ENCODE measurements at regions not wholly inside any gene's neighbourhood (a gene's known extent, or its start where the extent isn't known, plus 50 kb on each side); places are given as distances from the start of the nearest gene placed in this dataset.

DNA sequence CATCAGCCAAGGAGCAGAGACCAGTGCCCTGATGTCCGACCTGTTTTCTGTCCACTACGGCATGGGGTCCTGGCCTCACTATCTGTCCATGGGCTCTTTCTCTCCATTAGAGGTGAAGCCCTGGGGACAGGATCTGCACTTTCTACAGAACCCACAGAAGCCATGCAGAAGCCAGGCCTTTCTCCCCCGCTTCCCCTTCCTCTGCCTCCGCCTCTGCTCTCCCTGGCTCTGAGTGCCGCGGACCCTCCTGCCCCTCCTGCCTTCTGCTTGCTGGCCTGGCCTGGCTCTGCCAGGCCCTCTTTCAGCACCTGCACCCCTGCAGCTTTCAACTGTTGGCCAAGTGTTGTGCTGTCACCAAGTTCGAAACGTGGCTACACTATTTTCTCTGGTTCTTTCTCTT, 439.8 kb upstream of the ZMIZ1 start:
- no peaks in the 10 kb centered on the region for H3K9me3 Mint-ChIP-seq (ENCODE audit: unreplicated experiment)
- no peak overlapping the region for H3K4me3 Mint-ChIP-seq (ENCODE audit: unreplicated experiment)
- peak; percentile 40 for DNase-seq (ENCODE audit: extremely low spot score, unreplicated experiment)
- peaks cover 22% of the 10 kb centered on the region for H3K4me1 Mint-ChIP-seq (ENCODE audit: unreplicated experiment)
- H3K27ac Mint-ChIP-seq (ENCODE audit: unreplicated experiment) = no peak overlapping the region
- no peaks in the 10 kb centered on the region for H3K36me3 Mint-ChIP-seq (ENCODE audit: unreplicated experiment)
- TF ChIP-seq, protein P1, sequence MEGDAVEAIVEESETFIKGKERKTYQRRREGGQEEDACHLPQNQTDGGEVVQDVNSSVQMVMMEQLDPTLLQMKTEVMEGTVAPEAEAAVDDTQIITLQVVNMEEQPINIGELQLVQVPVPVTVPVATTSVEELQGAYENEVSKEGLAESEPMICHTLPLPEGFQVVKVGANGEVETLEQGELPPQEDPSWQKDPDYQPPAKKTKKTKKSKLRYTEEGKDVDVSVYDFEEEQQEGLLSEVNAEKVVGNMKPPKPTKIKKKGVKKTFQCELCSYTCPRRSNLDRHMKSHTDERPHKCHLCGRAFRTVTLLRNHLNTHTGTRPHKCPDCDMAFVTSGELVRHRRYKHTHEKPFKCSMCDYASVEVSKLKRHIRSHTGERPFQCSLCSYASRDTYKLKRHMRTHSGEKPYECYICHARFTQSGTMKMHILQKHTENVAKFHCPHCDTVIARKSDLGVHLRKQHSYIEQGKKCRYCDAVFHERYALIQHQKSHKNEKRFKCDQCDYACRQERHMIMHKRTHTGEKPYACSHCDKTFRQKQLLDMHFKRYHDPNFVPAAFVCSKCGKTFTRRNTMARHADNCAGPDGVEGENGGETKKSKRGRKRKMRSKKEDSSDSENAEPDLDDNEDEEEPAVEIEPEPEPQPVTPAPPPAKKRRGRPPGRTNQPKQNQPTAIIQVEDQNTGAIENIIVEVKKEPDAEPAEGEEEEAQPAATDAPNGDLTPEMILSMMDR (IDR thresholded peaks at IDR 0.05) = no peak
- peaks cover 29% of the 10 kb centered on the region for H3K27me3 Mint-ChIP-seq (ENCODE audit: unreplicated experiment)

DNA sequence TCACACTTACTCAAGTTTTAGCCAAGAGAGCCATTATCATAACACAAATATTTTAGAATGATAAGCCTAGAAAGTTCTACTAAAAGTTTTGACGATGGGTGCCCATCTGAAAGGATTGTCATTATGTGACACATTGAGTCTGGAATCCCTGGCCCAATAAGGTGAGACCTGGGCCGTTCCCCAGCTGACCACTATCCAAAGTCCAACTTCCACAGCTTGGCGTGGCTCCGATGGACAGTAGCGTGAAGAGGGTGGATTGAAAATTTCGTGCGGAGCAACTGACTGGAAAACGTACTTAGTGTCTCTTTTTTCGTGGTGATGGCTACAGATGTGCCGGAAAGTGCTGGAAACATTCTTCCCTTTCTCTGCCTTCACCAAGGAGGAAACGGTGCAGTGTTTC, 439.0 kb upstream of the ZMIZ1 start:
- TF ChIP-seq, protein P1 (IDR thresholded peaks at IDR 0.05) = no peak
- Mint-ChIP-seq H3K36me3 (ENCODE audit: unreplicated experiment) (no peaks in the 10 kb centered on the region), H3K9me3 (ENCODE audit: unreplicated experiment) (no peaks in the 10 kb centered on the region), H3K27ac (ENCODE audit: unreplicated experiment) (no peak overlapping the region), H3K4me1 (ENCODE audit: unreplicated experiment) (peaks cover 28% of the 10 kb centered on the region), H3K4me3 (ENCODE audit: unreplicated experiment) (no peak overlapping the region), H3K27me3 (ENCODE audit: unreplicated experiment) (peaks cover 26% of the 10 kb centered on the region)
- peak; percentile 13 for DNase-seq (ENCODE audit: extremely low spot score, unreplicated experiment)

DNA sequence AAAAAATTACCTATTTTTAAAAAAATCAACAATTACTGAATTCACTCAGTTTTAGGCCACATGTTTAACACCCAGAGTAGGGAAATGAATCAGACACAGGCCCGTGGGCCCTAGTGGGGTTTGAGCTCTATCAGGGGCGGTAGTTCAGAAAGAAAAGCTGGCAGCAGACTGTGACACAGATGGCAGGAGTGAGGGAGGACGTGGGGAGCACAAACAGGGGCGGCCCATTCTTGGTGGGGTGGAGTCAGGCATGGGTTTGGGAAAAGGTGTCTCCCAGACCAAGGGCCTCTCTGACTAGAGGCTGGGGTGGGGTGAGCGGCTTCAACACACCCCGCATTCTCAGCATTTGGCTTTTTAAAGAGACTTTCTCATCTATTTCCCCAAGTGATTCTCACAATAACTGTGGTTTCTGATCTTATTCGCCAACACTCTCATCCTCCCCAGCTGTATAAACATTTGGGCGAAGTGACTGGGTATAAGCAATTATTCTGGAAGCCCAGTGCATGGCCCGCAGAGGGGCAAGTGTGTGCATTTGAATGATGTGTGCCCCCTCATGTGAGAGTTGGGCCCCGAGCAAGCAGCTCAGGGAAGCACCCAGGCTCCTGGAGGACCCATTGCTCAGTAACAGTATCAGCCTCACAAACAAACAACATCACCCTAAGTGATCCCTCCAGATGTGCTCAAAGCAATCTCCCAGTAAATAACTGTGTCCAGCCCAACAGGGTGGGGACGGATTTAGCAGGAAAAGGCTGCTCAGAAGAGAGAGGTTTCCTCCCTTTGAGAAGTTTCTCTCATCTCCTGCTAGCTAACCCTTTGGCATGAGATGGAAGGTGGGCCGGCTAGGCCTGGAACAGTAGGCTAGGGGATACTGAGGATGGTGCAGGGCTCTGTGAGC, 437.6 kb upstream of the ZMIZ1 start:
- Mint-ChIP-seq H3K4me1 (ENCODE audit: unreplicated experiment) (peaks cover 32% of the 10 kb centered on the region), H3K27me3 (ENCODE audit: unreplicated experiment) (peaks cover 23% of the 10 kb centered on the region), H3K36me3 (ENCODE audit: unreplicated experiment) (no peaks in the 10 kb centered on the region), H3K9me3 (ENCODE audit: unreplicated experiment) (no peaks in the 10 kb centered on the region), H3K4me3 (ENCODE audit: unreplicated experiment) (no peak overlapping the region), H3K27ac (ENCODE audit: unreplicated experiment) (peak overlapping the region; percentile 79)
- TF ChIP-seq, protein P1 (IDR thresholded peaks at IDR 0.05) = no peak
- no peak for DNase-seq (ENCODE audit: extremely low spot score, unreplicated experiment)

DNA sequence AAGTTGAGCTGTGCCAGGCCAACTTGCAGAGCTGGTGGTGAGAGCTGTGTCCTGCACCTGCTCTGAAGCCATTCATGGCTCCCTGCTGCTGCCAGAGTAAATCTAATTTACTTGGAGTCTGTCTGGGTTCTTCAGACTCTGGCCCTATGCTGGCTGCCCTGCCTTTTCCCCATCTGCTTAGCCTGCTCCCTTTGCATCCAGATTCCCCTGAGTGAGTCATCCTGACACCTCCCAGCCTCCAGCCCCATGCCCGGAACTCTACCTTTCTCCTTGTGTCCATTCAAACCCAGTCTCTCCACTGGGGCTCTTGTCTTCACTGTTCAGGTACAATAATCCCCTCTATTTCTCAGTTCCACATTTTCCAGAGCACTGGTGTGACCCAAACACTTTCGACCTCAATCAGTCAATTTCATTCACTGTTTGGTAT, 434.4 kb upstream of the ZMIZ1 start:
- Mint-ChIP-seq H3K4me1 (ENCODE audit: unreplicated experiment) (peaks cover 32% of the 10 kb centered on the region), H3K27me3 (ENCODE audit: unreplicated experiment) (peaks cover 31% of the 10 kb centered on the region), H3K27ac (ENCODE audit: unreplicated experiment) (no peak overlapping the region), H3K9me3 (ENCODE audit: unreplicated experiment) (no peaks in the 10 kb centered on the region), H3K36me3 (ENCODE audit: unreplicated experiment) (no peaks in the 10 kb centered on the region), H3K4me3 (ENCODE audit: unreplicated experiment) (no peak overlapping the region)
- TF ChIP-seq, protein P1 (IDR thresholded peaks at IDR 0.05) = no peak
- DNase-seq (ENCODE audit: extremely low spot score, unreplicated experiment) = no peak

DNA sequence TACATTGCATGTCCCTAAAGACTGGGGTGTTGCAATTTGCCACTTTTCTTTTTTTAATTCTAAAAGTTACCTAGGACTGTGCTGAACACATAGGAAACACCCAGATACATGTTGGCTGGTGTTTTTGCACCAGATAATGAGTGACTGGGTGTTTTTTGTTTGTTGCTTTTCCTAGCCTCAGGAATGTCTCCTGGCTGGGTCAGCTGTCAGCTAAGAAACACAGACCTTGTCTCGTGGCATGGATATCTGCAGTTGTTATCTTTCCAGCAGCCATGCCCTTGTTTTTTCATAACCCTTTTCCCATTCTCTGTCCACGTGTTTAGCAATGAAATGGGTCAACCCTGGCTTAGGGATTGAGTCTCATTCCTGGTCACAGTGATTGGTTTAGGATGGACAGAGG, 433.9 kb upstream of the ZMIZ1 start:
- DNase-seq (ENCODE audit: extremely low spot score, unreplicated experiment) = no peak
- Mint-ChIP-seq H3K4me3 (ENCODE audit: unreplicated experiment) (no peak overlapping the region), H3K36me3 (ENCODE audit: unreplicated experiment) (no peaks in the 10 kb centered on the region), H3K27me3 (ENCODE audit: unreplicated experiment) (peaks cover 34% of the 10 kb centered on the region), H3K4me1 (ENCODE audit: unreplicated experiment) (peaks cover 32% of the 10 kb centered on the region), H3K9me3 (ENCODE audit: unreplicated experiment) (no peaks in the 10 kb centered on the region), H3K27ac (ENCODE audit: unreplicated experiment) (no peak overlapping the region)
- TF ChIP-seq, protein P1 (IDR thresholded peaks at IDR 0.05) = no peak
